HFF-Myc (cell line): ENCODE measurements at regions not wholly inside any gene's neighbourhood (a gene's known extent, or its start where the extent isn't known, plus 50 kb on each side); places are given as distances from the start of the nearest gene placed in this dataset.

Experiments
- DNase-seq: peaks from one replicate; pipeline ENCODE4 v3.0.0-alpha.2; 2011; ENCODE audit warnings: low read depth; ENCODE audit errors: extremely low read depth
- H3K4me3 ChIP-seq: replicated peaks from 2 replicates; pipeline ENCODE4 v1.5.1; 2011; ENCODE audit warnings: low read depth, mild to moderate bottlenecking, control low read depth, low read length
- TF ChIP-seq, protein P1 (sequence below): IDR thresholded peaks from 2 replicates; pipeline ENCODE4 v1.5.1; 2012; ENCODE audit warnings: mild to moderate bottlenecking, low read depth, low read length, control low read depth; ENCODE audit errors: missing control alignments

DNA sequence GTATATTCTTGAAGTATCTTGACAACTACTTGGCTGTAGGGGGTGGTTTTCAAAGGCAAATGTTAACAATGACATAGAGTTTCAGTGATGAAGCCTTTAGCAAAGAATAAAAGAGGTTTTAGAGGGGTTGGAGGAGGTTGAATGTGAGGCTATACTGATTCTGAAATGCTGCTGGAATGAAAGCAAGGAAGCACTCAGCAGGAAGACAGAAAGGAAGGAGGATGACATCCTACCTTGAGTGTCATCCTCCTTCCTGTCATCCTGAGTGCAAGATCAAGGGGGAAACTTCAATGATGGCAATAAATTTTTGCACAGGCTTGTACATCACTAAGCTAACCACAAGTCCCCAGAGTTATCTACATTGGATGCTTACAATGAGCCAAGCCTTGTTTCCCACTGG, 120.5 kb downstream of the APIP start:
- no peak for DNase-seq
- H3K4me3 ChIP-seq, result no peak overlapping the region
- TF ChIP-seq, protein P1, sequence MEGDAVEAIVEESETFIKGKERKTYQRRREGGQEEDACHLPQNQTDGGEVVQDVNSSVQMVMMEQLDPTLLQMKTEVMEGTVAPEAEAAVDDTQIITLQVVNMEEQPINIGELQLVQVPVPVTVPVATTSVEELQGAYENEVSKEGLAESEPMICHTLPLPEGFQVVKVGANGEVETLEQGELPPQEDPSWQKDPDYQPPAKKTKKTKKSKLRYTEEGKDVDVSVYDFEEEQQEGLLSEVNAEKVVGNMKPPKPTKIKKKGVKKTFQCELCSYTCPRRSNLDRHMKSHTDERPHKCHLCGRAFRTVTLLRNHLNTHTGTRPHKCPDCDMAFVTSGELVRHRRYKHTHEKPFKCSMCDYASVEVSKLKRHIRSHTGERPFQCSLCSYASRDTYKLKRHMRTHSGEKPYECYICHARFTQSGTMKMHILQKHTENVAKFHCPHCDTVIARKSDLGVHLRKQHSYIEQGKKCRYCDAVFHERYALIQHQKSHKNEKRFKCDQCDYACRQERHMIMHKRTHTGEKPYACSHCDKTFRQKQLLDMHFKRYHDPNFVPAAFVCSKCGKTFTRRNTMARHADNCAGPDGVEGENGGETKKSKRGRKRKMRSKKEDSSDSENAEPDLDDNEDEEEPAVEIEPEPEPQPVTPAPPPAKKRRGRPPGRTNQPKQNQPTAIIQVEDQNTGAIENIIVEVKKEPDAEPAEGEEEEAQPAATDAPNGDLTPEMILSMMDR, result no peak

DNA sequence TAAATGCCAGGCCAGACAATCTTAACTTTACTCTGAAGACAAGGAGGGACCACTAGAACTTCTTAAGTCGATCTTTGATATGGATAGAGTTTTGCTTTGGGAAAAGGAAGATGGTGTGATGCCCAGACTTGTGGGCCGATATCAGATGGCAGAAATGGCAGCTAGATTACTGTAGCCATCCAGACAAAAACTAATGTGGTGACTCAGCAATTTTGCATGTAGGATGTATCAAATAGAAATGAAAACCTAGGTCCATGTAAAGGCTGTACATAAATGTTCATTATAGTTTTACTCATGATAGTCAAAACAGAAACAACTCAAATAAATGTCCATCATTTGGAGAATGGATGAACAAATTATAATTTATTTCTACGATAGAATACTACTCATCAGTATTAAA, 121.5 kb downstream of the APIP start:
- H3K4me3 ChIP-seq, result no peak overlapping the region
- TF ChIP-seq, protein P1, result no peak
- DNase-seq, result no peak

DNA sequence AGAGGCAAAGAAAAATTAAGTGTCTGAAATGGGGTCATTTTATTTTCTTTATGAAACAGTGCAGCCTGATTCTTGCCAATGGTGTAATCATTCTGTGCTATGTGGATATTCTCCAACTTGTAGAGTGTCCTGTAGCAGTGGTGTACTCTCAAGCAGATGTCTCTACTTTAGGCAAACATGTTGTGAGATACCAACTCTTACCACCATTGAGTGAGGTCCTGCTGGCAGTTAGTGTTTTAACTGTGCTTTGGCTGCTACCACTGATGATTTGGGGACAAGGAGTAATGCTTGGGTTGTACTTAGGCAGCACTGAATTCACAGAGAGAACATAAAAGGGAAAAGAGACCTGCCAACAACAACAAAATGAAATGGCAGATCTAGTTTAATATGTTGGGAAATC, 122.5 kb downstream of the APIP start:
- DNase-seq, result no peak
- H3K4me3 ChIP-seq, result no peak overlapping the region
- TF ChIP-seq, protein P1, result no peak

DNA sequence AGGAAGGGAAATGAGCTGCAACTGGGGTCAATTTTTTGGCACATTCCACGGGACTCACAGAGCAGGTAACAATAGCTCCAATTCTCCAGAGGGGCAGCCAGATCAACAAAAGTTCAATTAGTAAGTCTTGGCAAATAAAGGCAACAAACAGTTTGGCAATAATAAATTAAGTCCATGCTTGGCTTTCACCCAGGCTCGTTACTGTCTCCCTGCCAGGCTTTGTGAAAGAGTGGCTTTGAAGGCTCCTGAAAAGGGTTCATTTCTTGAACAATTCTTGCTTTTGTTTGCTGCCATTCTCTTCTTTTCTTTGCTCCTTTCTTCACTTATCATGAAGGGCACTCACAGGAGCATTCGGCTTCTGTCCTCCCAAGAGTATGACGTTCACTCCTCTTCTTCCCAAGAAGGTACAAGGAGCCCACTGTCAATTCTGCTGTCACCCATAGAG, 123.3 kb downstream of the APIP start:
- H3K4me3 ChIP-seq, result no peak overlapping the region
- no peak for DNase-seq
- TF ChIP-seq, protein P1, result no peak

DNA sequence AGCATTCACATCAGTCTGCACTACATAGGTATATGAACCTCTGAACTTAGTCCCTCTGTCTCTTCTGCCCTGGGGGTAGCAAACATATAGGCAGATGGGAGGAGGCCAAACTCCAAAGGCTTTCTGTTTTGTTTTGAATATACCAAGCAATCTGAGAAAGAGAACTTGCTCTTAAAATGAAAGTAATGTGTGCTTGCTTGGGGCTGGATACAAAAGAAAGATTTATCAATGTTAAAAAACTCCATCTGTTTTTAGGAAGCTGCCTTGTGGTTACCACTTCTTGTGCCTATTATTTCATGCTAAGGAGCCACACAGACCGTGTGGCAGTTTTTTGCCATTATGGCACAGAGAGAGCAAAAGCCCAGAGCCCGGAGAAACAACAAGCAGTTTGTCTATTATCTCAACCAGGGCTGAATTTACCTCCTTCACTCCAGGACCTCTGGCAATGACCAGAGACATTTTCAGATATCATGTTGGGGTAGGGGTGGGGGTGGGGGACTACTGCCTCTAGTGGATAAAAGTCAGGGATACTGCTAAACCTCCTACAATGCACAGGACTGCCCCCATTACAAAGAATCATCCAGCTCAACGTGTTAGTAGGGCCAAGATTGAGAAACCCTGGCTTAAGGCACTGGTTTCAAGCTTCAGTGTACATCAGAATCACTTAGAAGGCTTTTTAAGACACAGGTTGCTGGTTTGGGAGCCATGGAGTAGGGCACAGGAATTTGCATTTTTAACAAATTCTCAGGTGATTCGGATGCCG, 124.2 kb downstream of the APIP start:
- H3K4me3 ChIP-seq, result no peak overlapping the region
- no peak for DNase-seq
- TF ChIP-seq, protein P1, result peak; percentile 10

DNA sequence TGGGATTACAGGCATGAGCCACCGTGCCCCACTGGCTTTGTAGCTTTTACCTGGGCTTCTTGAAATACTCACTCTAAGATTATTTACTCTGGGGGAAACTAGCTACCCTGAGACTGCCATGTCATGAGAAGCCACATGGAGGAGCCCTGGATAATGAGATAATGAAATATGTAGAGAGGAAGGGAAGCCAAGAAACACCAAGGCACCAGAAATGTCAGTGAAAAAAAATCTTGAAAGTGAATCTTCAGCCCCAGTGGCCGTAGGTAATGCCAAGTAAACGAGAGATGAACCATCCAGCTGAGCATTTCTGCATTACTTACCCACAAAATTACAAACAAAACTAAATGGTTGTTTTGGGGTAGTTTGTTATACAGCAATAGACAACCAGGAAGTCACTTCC, 125.6 kb downstream of the APIP start:
- TF ChIP-seq, protein P1, result no peak
- no peak for DNase-seq
- no peak overlapping the region for H3K4me3 ChIP-seq
